Choroid plexus epithelial cell (primary cell): ENCODE measurements at regions not wholly inside any gene's neighbourhood (a gene's known extent, or its start where the extent isn't known, plus 50 kb on each side); places are given as distances from the start of the nearest gene placed in this dataset.

Experiments used
- DNase-seq: peaks from one replicate; pipeline ENCODE4 v3.0.0-alpha.2; 2010; ENCODE audit warnings: low read depth
- H3K4me3 ChIP-seq: 2 replicates; pipeline ENCODE4 v1.5.1; 2011; ENCODE audit warnings: low read depth, mild to moderate bottlenecking, control low read depth, low read length, moderate library complexity
- CTCF ChIP-seq: conservative IDR thresholded peaks from 2 replicates; pipeline ENCODE4 v1.5.1; 2011; ENCODE audit warnings: low read depth, mild to moderate bottlenecking, control low read depth, inconsistent platforms, low read length, moderate library complexity

GRCh38 chr11:88448131-88448670 lies 110.7 kb upstream of the CTSC start:
- TF ChIP-seq CTCF = no peak
- no peak for DNase-seq
- no peak overlapping the region for H3K4me3 ChIP-seq

- DNase-seq = no peak
Observed at GRCh38 chr11:88447281-88447680, 109.7 kb upstream of the CTSC start.

DNA sequence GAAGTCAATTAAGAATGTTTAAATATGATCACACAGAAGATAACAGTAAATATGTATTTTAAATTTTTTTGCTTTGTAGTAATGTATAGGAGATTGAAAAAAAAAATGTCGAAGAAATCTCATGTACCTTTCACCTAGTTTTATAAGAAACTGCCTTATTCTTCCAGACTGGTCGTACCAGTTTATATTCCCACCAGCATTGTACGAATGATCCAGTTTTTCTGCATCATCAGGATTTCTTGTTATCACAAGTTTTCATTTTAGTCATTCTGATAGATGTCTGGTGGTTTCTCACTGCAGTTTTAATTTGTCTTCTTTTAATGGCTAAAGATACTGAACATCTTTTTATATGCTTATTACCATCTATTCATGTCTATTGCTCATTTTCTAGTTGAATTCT lies 101.8 kb upstream of the CTSC start:
- DNase-seq = no peak
- no peak overlapping the region for H3K4me3 ChIP-seq
- TF ChIP-seq CTCF = no peak

More at GRCh38 chr11:88447281-88447680, 109.7 kb upstream of the CTSC start:
- TF ChIP-seq CTCF = no peak
- H3K4me3 ChIP-seq = no peak overlapping the region

DNA sequence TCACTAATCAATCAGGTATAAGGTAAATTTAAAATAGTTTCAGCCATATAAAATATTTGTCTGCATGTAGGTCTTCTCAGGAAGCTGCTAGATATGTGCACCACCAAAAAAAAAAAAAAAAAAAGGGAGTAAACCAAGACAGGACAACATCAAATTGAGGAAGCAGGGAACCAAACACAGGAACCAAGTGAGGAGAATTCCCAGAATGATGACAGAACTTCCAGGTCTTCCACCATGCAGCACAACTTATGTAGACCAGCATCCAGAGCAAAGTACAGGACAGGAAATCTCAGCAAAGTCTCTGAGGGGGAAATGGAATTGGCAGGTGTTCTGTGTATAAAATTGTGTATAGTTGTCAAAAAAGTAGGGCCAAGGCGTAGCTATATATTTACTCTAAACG lies 101.2 kb upstream of the CTSC start:
- no peak overlapping the region for H3K4me3 ChIP-seq
- no peak for TF ChIP-seq CTCF
- no peak for DNase-seq

DNA sequence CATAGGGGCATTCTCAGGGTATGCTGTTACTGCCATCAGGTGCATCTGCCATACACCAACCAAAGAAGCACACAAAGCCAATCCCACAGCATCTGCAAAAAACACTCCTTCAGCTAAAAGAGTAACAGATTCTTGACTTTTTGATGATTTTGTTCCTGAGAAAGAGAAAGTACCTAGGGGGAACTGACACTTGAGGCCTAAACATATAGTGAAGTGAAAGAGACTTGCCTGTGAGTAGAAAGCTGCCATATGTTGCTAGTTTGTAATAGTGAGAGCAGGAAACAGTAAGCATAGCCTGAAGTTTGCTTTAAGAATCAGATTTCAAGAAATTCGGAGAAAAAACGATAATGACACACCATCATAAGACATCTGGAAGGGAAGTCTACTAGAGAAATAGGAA lies 97.9 kb upstream of the CTSC start:
- H3K4me3 ChIP-seq = no peak overlapping the region
- DNase-seq = peak; percentile 37
- no peak for TF ChIP-seq CTCF

DNA sequence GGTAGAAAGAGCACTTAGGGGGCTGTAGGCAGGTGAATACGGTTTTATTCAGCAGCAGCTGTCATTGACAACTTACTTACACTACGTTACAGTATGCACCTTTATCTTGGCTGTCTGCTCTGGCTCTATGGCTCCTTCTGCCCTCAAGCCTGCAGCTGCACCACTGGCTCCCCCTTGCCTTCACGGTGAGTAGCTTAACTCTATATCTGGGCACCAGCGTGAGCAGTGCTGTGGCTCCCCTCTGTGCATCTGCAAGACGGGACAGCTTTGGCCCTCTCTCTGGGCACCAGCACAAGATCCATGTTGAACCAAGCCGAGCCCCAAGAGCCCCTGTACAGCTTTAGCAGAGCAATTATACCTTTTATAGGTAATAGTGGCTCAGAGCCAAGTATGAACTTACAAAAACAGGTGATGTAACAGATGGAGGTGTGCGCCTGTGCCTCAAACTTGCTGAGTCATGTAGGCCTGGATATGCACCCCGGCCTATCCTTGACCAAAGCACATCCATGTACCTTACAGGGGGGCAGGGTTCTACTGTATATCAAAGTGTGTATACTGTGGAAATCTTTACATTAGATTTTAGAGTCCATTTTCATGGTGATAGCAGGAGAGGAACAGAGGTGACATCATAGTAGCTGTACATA lies 96.9 kb upstream of the CTSC start:
- no peak for TF ChIP-seq CTCF
- no peak for DNase-seq
- no peak overlapping the region for H3K4me3 ChIP-seq
